H1 (cell line): ENCODE measurements at regions not wholly inside any gene's neighbourhood (a gene's known extent, or its start where the extent isn't known, plus 50 kb on each side); places are given as distances from the start of the nearest gene placed in this dataset.

Experiments
- GABPA ChIP-seq: IDR thresholded peaks from 2 replicates; pipeline ENCODE4 v1.6.1; 2011; ENCODE audit warnings: mild to moderate bottlenecking, low read length, moderate library complexity, borderline replicate concordance; ENCODE audit not compliant: insufficient read depth
- HDAC2 ChIP-seq, 2 experiments: fragments of 300-600 bp in 1 of 2; sonication (generic) in 1 of 2; IDR thresholded peaks; 2 replicates each; pipeline ENCODE4 v1.6.1; 2011 to 2012; ENCODE audit warnings: low read depth in 2 of 2, low read length in 2 of 2, mild to moderate bottlenecking in 2 of 2, moderate library complexity in 2 of 2, borderline replicate concordance in 1 of 2, inconsistent platforms in 1 of 2
- JUN ChIP-seq: IDR thresholded peaks from 2 replicates; pipeline ENCODE4 v1.6.1; 2011; ENCODE audit warnings: low read depth, mild to moderate bottlenecking, improper control_type of control experiment, low read length
- KDM5A ChIP-seq: fragments of 200-600 bp; IDR thresholded peaks from 2 replicates; pipeline ENCODE4 v1.7.1; 2012; ENCODE audit warnings: mild to moderate bottlenecking, low read length, inconsistent platforms, mixed read lengths
- POLR2AphosphoS5 ChIP-seq: IDR thresholded peaks from 2 replicates; pipeline ENCODE4 v1.6.1; 2011; ENCODE audit warnings: low read depth, low read length
- SIX5 ChIP-seq: IDR thresholded peaks from 2 replicates; pipeline ENCODE4 v1.6.1; 2011; ENCODE audit warnings: mild to moderate bottlenecking, low read depth, low read length
- TBP ChIP-seq: IDR thresholded peaks from 2 replicates; pipeline ENCODE4 v1.6.1; 2011; ENCODE audit warnings: low read depth, low read length, improper control_type of control experiment
- ZNF274 ChIP-seq: IDR thresholded peaks from 2 replicates; pipeline ENCODE4 v1.7.0; 2012; ENCODE audit warnings: low read length, borderline replicate concordance; ENCODE audit errors: extremely low read depth
- TF ChIP-seq, protein P1 (sequence below), 3 experiments: IDR thresholded peaks; 1 replicate in 2 of 3; 2 replicates in 1 of 3; pipeline versions ENCODE4 v1.5.1 to v1.6.1; 2011; ENCODE audit warnings: low read length in 3 of 3, mild to moderate bottlenecking in 3 of 3, inconsistent platforms in 2 of 3, low read depth in 1 of 3, moderate library complexity in 1 of 3; ENCODE audit not compliant: insufficient read depth in 1 of 3; ENCODE audit errors: control extremely low read depth in 1 of 3

DNA sequence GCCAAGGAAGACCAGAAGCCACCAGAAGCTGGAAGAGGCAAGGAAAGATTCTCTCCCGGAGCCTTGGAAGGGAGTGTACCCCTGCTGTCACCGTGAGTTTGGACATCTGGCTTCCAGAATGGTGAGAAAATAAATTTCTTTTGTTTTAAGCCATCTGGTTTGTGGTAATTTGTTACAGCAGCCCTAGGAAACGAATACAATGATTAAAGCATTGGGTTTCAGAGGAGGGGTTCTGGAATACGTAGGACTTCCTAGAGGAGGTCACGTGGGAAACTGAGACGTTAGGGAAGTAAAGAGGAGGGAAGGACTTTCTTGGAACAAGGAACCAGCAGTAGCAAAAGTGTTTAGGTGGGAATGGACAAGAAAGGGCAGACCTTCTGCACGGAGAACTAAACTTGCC is 377.7 kb downstream of the IL20RB start:
- TF ChIP-seq, protein P1, sequence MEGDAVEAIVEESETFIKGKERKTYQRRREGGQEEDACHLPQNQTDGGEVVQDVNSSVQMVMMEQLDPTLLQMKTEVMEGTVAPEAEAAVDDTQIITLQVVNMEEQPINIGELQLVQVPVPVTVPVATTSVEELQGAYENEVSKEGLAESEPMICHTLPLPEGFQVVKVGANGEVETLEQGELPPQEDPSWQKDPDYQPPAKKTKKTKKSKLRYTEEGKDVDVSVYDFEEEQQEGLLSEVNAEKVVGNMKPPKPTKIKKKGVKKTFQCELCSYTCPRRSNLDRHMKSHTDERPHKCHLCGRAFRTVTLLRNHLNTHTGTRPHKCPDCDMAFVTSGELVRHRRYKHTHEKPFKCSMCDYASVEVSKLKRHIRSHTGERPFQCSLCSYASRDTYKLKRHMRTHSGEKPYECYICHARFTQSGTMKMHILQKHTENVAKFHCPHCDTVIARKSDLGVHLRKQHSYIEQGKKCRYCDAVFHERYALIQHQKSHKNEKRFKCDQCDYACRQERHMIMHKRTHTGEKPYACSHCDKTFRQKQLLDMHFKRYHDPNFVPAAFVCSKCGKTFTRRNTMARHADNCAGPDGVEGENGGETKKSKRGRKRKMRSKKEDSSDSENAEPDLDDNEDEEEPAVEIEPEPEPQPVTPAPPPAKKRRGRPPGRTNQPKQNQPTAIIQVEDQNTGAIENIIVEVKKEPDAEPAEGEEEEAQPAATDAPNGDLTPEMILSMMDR (IDR thresholded peaks at IDR 0.05; ENCODE audit: control extremely low read depth in 1 of 3, insufficient read depth in 1 of 3, low read depth in 1 of 3, low read length in 3 of 3): no peak
- TF ChIP-seq TBP (no peak), POLR2AphosphoS5 (no peak), GABPA (no peak), ZNF274 (no peak), HDAC2 (IDR thresholded peaks at IDR 0.05; ENCODE audit: borderline replicate concordance in 1 of 2, low read depth in 2 of 2, low read length in 2 of 2) (no peak), KDM5A (no peak), SIX5 (no peak), JUN (no peak)
